ENCODE measurements at regions not wholly inside any gene's neighbourhood (a gene's known extent, or its start where the extent isn't known, plus 50 kb on each side); places are given as distances from the start of the nearest gene placed in this dataset.
"Not testable (repeated sequence)": the region's sequence is repeated elsewhere in the genome, so short reads cannot be mapped to it uniquely, and the experiment has no call there.

DNA sequence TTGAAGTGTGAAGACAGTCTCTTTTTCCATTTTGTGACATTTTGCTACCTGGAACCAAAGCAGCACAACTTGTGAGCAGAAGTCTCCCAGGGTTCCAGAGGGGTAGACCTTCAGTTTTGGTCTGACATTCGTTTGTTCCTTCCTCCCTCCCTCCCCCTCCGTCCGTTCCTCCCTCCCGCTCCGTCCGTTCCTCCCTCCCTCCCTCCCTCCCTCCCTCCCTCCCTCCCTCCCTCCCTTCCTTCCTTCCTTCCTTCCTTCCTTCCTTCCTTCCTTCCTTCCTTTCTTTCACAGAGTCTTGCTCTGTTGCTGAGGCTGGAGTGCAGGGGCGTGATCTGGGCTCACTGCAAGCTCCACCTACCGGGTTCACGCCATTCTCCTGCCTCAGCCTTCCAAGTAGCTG is 131.2 kb upstream of the MALRD1 start:
- H3K4me1 Mint-ChIP-seq (ENCODE audit: low read depth); H3K27ac Mint-ChIP-seq; H3K4me3 Mint-ChIP-seq; intact Hi-C loops (cut with micrococcal nuclease); H3K36me3 Mint-ChIP-seq (ENCODE audit: low read depth); H3K27me3 Mint-ChIP-seq: not testable (repeated sequence)
- peaks cover 22% of the 10 kb centered on the region for H3K9me3 Mint-ChIP-seq

DNA sequence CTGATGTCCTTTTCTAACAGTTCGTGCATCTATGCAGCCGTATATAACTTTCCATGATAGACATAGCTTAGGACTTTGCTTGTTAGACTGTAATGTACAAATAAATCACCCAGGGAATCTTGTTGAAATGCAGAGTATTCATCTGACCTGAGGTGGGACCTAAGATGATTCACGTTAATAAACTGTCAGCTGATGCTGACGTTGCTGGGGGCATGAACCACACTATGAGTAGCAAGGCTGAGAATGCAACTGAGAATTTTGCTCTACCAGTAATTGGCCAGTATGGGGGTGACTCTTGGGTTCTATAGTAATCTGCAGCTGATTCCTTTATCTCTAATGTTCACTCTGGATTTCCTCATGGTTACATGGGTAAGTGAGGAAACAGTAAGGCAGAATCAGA is 130.1 kb upstream of the MALRD1 start:
- Mint-ChIP-seq H3K9me3 (peaks cover 32% of the 10 kb centered on the region), H3K4me3 (no peak overlapping the region), H3K4me1 (ENCODE audit: low read depth) (no peaks in the 10 kb centered on the region), H3K36me3 (ENCODE audit: low read depth) (no peaks in the 10 kb centered on the region), H3K27ac (no peak overlapping the region), H3K27me3 (no peaks in the 10 kb centered on the region)
- intact Hi-C loops (cut with micrococcal nuclease): no loop called here

DNA sequence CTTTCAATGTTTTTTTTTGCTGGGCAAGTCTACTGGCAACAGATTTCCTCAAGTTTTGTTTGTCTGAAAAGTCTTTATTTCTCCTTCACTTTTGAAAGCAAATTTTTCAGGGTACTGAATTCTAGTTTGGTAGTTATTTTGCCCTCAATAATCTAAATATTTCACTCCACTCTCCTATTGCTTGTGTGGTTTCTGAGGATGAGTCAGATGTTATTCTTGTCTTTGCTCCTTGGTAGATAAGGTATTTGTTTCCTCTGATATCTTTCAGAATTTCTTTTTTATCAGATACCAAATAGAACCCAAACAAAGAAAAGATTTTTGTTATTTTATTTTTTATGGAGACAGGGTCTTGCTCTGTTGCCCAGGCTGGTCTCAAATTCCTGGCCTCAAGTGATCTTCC is 99.2 kb upstream of the MALRD1 start:
- no peaks in the 10 kb centered on the region for H3K36me3 Mint-ChIP-seq (ENCODE audit: low read depth)
- H3K4me1 Mint-ChIP-seq (ENCODE audit: low read depth): no peaks in the 10 kb centered on the region
- no peaks in the 10 kb centered on the region for H3K27me3 Mint-ChIP-seq
- H3K9me3 Mint-ChIP-seq: peaks cover 18% of the 10 kb centered on the region
- no peak overlapping the region for H3K4me3 Mint-ChIP-seq
- intact Hi-C loops (cut with micrococcal nuclease): no loop called here
- H3K27ac Mint-ChIP-seq: no peak overlapping the region

DNA sequence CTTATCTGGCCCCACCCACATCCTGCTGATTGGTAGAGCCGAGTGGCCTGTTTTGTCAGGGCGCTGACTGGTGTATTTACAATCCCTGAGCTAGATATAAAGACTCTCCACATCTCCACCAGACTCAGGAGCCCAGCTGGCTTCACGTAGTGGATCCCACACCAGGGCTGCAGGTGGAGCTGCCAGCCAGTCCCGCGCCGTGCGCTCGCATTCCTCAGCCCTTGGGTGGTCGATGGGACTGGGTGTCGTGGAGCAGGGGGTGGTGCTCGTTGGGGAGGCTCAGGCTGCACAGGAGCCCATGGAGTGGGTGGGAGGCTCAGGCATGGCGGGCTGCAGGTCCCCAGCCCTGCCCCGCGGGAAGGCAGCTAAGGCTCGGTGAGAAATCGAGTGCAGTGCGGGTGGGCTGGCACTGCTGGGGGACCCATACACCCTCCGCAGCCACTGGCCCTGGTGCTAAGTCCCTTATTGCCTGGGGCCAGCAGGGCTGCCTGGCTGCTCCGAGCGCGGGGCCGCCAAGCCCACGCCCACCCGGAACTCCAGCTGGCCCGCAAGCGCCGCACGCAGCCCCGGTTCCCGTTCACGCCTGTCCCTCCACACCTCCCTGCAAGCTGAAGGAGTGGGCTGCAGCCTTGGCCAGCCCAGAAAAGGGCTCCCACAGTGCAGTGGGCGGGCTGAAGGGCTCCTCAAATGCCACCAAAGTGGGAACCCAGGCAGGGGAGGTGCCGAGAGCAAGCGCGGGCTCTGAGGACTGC is 97.4 kb upstream of the MALRD1 start:
- H3K27me3 Mint-ChIP-seq; H3K36me3 Mint-ChIP-seq (ENCODE audit: low read depth); H3K27ac Mint-ChIP-seq; H3K4me3 Mint-ChIP-seq; intact Hi-C loops (cut with micrococcal nuclease); H3K4me1 Mint-ChIP-seq (ENCODE audit: low read depth): not testable (repeated sequence)
- H3K9me3 Mint-ChIP-seq: peaks cover 18% of the 10 kb centered on the region

DNA sequence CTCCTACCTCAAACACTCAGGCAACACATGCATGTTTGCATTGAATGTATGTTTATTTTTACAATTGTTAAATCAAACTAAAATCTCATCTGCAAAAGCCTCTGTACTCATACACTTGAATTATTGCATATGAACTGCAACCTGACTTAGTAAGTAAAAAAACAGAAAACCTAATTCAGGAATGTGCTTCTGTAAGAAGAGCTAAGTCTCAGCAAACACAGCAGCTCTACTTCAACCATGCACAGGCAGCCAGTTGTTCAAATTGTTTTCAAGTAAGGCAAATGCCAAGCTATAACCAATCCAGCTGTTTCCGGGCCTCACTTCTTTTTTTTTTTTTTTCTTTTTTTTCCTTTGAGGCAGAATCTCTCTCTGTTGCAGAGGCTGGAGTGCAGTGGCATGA is 93.5 kb upstream of the MALRD1 start:
- intact Hi-C loops (cut with micrococcal nuclease): no loop called here

DNA sequence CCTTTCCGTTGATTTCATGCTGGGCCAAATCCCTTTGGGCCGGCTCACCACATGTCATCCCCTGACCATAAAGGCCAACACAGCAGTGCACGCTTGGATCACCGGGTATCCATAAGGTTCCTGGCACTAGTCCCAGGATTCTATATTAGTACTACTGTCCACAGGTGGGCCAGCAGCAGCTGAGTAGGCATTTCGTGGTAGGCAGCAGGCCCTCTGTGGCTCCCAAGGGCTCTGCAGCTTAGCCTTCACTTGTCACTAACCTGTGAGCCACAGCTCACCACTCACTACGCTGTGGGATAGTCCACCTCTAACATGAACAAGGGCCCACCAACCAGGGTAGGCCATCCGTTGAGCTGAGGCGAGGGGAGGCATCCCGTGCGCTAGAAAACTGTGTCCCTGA is 89.2 kb upstream of the MALRD1 start:
- H3K36me3 Mint-ChIP-seq (ENCODE audit: low read depth): no peaks in the 10 kb centered on the region
- no peaks in the 10 kb centered on the region for H3K27me3 Mint-ChIP-seq
- no peaks in the 10 kb centered on the region for H3K4me1 Mint-ChIP-seq (ENCODE audit: low read depth)
- H3K9me3 Mint-ChIP-seq: peaks cover 62% of the 10 kb centered on the region
- intact Hi-C loops (cut with micrococcal nuclease): no loop called here
- no peak overlapping the region for H3K4me3 Mint-ChIP-seq
- H3K27ac Mint-ChIP-seq: no peak overlapping the region

More for the DNA sequence above, 93.5 kb upstream of the MALRD1 start:
- Mint-ChIP-seq H3K4me1 (ENCODE audit: low read depth) (no peaks in the 10 kb centered on the region), H3K36me3 (ENCODE audit: low read depth) (no peaks in the 10 kb centered on the region), H3K9me3 (peaks cover 38% of the 10 kb centered on the region), H3K4me3 (no peak overlapping the region), H3K27ac (no peak overlapping the region), H3K27me3 (no peaks in the 10 kb centered on the region)

DNA sequence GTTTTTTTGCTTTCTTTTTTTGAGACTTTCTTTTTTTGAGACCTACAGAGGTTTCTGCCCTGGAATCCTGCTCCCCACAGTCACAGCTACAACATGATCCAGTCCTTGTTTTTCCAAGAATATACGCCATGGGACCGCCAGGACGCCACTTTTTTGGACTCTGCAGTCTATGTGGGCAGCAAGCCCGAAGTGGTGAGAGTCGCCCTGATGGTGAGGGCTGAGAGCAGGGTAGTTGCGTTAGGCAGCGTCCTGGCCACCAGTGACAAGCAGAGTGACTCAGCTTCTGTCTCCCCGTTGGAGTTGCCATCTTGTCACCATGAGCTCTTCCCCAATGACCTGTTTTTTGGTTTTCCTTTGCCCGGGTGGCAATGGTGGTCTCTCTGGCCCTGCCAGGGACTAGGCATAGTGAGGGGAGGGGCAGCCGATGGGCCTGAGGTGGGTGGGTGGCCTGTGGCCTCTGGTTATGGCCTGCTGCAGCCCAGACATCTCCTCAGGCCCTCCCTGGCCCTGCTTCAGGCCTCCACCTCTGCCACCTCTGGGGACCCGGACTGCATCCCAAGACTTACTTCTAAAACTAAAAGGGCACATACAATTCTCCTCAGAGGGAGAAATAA is 88.0 kb upstream of the MALRD1 start:
- Mint-ChIP-seq H3K9me3 (peaks cover 74% of the 10 kb centered on the region), H3K36me3 (ENCODE audit: low read depth) (no peaks in the 10 kb centered on the region), H3K4me3 (no peak overlapping the region), H3K4me1 (ENCODE audit: low read depth) (no peaks in the 10 kb centered on the region), H3K27me3 (no peaks in the 10 kb centered on the region), H3K27ac (no peak overlapping the region)
- intact Hi-C loops (cut with micrococcal nuclease): no loop called here

DNA sequence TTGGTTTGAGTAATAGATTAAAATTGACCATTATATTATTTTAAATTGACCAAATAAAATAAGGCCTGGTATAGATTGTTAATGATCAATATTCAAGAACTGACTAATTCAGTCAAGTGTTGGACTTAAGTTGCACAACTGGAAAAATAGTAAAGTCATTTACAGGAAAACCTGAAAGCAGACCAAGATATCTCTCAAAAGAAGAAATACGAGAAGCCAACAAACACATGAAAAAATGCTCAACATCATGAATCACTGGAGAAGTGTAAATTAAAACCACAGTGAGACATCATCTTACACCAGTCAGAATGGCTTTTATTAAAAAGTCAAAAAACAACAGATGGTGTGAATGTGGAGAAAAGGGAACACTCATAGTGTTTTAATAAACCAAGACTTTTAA is 80.4 kb upstream of the MALRD1 start:
- Mint-ChIP-seq H3K9me3 (peaks cover 75% of the 10 kb centered on the region), H3K27me3 (no peaks in the 10 kb centered on the region), H3K36me3 (ENCODE audit: low read depth) (no peaks in the 10 kb centered on the region), H3K27ac (no peak overlapping the region), H3K4me1 (ENCODE audit: low read depth) (no peaks in the 10 kb centered on the region), H3K4me3 (no peak overlapping the region)
- intact Hi-C loops (cut with micrococcal nuclease): no loop called here

DNA sequence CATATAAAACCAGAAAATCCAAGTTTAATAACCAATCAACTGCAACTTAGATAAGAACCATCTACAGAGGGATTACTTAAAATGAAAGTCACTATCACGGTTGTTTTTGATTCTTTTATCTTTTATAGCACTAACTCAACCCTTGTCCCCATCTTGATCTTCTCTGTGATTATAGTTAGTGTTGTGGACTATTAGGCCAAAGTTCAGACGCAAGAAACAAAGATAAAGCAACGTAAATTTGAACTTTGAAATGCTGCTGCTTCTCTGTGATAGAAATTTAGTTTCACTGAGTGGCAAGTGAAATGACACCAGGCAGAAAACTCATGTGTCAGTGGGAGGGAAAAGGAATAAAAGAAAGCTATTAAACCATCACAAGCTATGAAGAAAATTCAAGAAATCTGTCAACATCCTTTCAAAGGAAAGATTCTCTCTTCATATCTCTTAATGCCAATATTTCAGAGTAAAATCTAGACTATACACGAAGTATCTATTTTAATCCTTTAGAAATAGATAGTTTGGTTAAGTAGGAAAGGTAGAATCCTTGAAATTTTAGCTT is 71.8 kb upstream of the MALRD1 start:
- no peaks in the 10 kb centered on the region for H3K36me3 Mint-ChIP-seq (ENCODE audit: low read depth)
- no peak overlapping the region for H3K4me3 Mint-ChIP-seq
- H3K27ac Mint-ChIP-seq: no peak overlapping the region
- intact Hi-C loops (cut with micrococcal nuclease): no loop called here
- H3K9me3 Mint-ChIP-seq: peaks cover 16% of the 10 kb centered on the region
- H3K4me1 Mint-ChIP-seq (ENCODE audit: low read depth): no peaks in the 10 kb centered on the region
- no peaks in the 10 kb centered on the region for H3K27me3 Mint-ChIP-seq

DNA sequence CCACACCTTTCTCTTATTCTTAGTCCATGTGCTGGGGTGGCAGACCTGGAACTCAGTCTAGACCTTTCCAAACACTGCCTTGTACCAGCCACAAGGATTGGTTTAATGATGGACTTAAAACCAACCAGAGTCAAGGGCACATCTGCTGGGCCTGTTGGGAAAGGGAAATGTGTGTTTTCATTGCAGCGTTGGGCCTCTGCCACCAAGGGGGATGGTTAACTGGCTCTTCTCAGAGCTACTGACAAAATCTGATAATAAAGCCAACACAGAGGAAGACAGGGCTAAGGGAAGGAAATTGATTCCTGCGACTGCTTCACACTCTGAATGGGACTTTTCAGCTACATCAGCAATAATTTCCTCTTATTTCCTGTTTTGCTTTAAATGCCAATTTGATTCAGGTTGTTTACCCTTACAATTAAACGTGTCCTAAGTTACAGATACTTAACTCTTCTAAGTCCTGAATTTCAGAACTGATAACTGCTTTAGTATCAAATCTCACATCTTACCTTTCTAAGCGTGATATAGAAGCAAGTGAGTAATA is 68.4 kb upstream of the MALRD1 start:
- no peaks in the 10 kb centered on the region for H3K27me3 Mint-ChIP-seq
- peaks cover 15% of the 10 kb centered on the region for H3K9me3 Mint-ChIP-seq
- intact Hi-C loops (cut with micrococcal nuclease): no loop called here
- no peaks in the 10 kb centered on the region for H3K4me1 Mint-ChIP-seq (ENCODE audit: low read depth)
- H3K4me3 Mint-ChIP-seq: no peak overlapping the region
- H3K36me3 Mint-ChIP-seq (ENCODE audit: low read depth): no peaks in the 10 kb centered on the region
- no peak overlapping the region for H3K27ac Mint-ChIP-seq

DNA sequence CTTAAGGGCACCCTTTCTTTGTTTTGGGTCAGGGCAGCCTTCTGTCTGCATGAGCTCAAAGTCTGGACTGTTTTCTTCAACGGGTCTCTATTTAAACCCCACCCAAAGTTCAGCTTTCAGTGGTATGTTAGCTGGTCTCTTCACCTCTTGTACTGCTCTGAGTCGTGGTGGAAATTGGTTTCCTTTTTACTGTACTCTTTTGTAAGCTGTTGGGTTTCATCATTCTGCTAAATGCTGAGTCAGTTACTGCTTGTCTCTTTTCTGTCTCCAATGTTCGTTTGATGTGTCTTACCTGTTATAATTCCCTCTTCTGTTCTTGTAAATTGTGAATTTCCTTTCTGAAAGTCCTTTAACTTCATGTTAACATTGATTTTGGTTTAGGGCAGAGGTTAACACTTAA is 64.1 kb upstream of the MALRD1 start:
- Mint-ChIP-seq H3K4me3 (no peak overlapping the region), H3K9me3 (peaks cover 37% of the 10 kb centered on the region), H3K36me3 (ENCODE audit: low read depth) (no peaks in the 10 kb centered on the region), H3K27ac (no peak overlapping the region), H3K4me1 (ENCODE audit: low read depth) (no peaks in the 10 kb centered on the region), H3K27me3 (no peaks in the 10 kb centered on the region)
- intact Hi-C loops (cut with micrococcal nuclease): no loop called here

DNA sequence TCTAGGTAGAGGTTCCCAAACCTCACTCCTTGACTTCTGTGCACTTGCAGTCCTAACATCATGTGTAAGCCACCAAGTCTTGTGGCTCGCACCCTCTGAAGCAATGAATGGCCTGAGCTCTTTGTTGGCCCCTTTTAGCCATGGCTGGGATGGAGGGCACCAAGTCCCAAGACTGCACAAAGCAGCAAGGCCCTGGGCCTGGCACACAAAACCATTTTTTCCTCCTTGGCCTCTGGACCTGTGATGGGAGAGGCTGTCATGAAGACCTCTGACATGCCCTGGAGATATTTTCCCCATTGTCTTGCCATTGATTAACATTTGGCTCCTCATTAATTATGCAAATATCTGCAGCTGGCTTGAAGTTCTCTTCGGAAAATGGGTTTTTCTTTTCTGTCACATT is 60.3 kb upstream of the MALRD1 start:
- intact Hi-C loops (cut with micrococcal nuclease): no loop called here
- Mint-ChIP-seq H3K36me3 (ENCODE audit: low read depth) (no peaks in the 10 kb centered on the region), H3K4me3 (no peak overlapping the region), H3K27ac (no peak overlapping the region), H3K4me1 (ENCODE audit: low read depth) (no peaks in the 10 kb centered on the region), H3K27me3 (no peaks in the 10 kb centered on the region), H3K9me3 (peaks cover 61% of the 10 kb centered on the region)
